NCI-H345 treated with DMSO at 0.1 percent for 48 hours (cell line): ENCODE measurements at regions not wholly inside any gene's neighbourhood (a gene's known extent, or its start where the extent isn't known, plus 50 kb on each side); places are given as distances from the start of the nearest gene placed in this dataset.
"Not testable (repeated sequence)": the region's sequence is repeated elsewhere in the genome, so short reads cannot be mapped to it uniquely, and the experiment has no call there.

Experiments used
- DNase-seq: peaks from one replicate; lab custom pipeline; 2025; ENCODE audit not compliant: unreplicated experiment; lab: John Stamatoyannopoulos, UW

- no peak for DNase-seq
Observed at GRCh38 chr3:25171118-25171807, 256.8 kb upstream of the RARB start.

- DNase-seq: no peak
Observed at GRCh38 chr3:25171897-25172296, 256.2 kb upstream of the RARB start.

- no peak for DNase-seq
Observed at GRCh38 chr3:25173606-25174005, 254.5 kb upstream of the RARB start.

GRCh38 chr3:25174251-25174650 lies 253.8 kb upstream of the RARB start:
- DNase-seq: no peak

- no peak for DNase-seq
Observed at GRCh38 chr3:25177041-25177440, 251.0 kb upstream of the RARB start.

- DNase-seq: no peak
Observed at GRCh38 chr3:25178672-25179071, 249.4 kb upstream of the RARB start.

GRCh38 chr3:25181096-25181495 lies 247.0 kb upstream of the RARB start:
- no peak for DNase-seq

- DNase-seq: no peak
Observed at GRCh38 chr3:25182794-25183193, 245.3 kb upstream of the RARB start.

GRCh38 chr3:25184641-25185250 lies 243.3 kb upstream of the RARB start:
- DNase-seq: no peak

GRCh38 chr3:25191673-25192072 lies 236.4 kb upstream of the RARB start:
- DNase-seq: no peak

- DNase-seq: not testable (repeated sequence)
Observed at GRCh38 chr3:25199567-25199966, 228.5 kb upstream of the RARB start.

GRCh38 chr3:25212736-25213135 lies 215.3 kb upstream of the RARB start:
- DNase-seq: no peak

- no peak for DNase-seq
Observed at GRCh38 chr3:25214034-25214433, 214.0 kb upstream of the RARB start.

- no peak for DNase-seq
Observed at GRCh38 chr3:25218362-25218761, 209.7 kb upstream of the RARB start.

GRCh38 chr3:25226747-25227146 lies 201.3 kb upstream of the RARB start:
- DNase-seq: no peak

- no peak for DNase-seq
Observed at GRCh38 chr3:25229586-25229985, 198.5 kb upstream of the RARB start.

- DNase-seq: no peak
Observed at GRCh38 chr3:25235031-25235430, 193.0 kb upstream of the RARB start.

GRCh38 chr3:25235466-25235865 lies 192.6 kb upstream of the RARB start:
- no peak for DNase-seq

GRCh38 chr3:25237602-25238001 lies 190.5 kb upstream of the RARB start:
- no peak for DNase-seq

- DNase-seq: no peak
Observed at GRCh38 chr3:25239042-25239441, 189.0 kb upstream of the RARB start.

GRCh38 chr3:25246913-25247312 lies 181.2 kb upstream of the RARB start:
- no peak for DNase-seq

- no peak for DNase-seq
Observed at GRCh38 chr3:25252291-25252690, 175.8 kb upstream of the RARB start.

GRCh38 chr3:25257026-25257425 lies 171.0 kb upstream of the RARB start:
- DNase-seq: no peak
